ENCODE measurements at regions not wholly inside any gene's neighbourhood (a gene's known extent, or its start where the extent isn't known, plus 50 kb on each side); places are given as distances from the start of the nearest gene placed in this dataset.

GRCh38 chrY:13167698-13168097 lies 263.0 kb downstream of the DDX3Y start:
- DNase-seq (ENCODE audit: low read depth): no peak

GRCh38 chrY:13168257-13168656 lies 263.6 kb downstream of the DDX3Y start:
- no peak for DNase-seq (ENCODE audit: low read depth)
